SU-DHL-6 (cell line): ENCODE measurements at regions not wholly inside any gene's neighbourhood (a gene's known extent, or its start where the extent isn't known, plus 50 kb on each side); places are given as distances from the start of the nearest gene placed in this dataset.

ENCODE experiments used
- H2AFZ ChIP-seq: fragments of 200-600 bp; sonication (generic); 2 replicates; pipeline ENCODE4 v1.6.1; 2014; ENCODE audit warnings: low read depth, mild to moderate bottlenecking, moderate library complexity, mixed read lengths, antibody characterized with exemption, low read length; ENCODE audit not compliant: severe bottlenecking
- H3F3A ChIP-seq: fragments of 200-600 bp; shearing (Covaris generic); 2 replicates; pipeline ENCODE4 v1.6.0; 2016; ENCODE audit warnings: antibody characterized with exemption, mild to moderate bottlenecking; ENCODE audit not compliant: insufficient read depth
- H3K27ac ChIP-seq: fragments of 200-600 bp; sonication (generic); 2 replicates; pipeline ENCODE4 v1.5.1; 2016; ENCODE audit warnings: low read depth, mild to moderate bottlenecking, low read length, moderate library complexity, mixed read lengths
- H3K27me3 ChIP-seq: fragments of 200-600 bp; sonication (generic), shearing (Covaris generic); 2 replicates; pipeline ENCODE4 v1.6.0; 2014; ENCODE audit warnings: mild to moderate bottlenecking, low read length
- H3K36me3 ChIP-seq: fragments of 200-600 bp; sonication (generic); 2 replicates; pipeline ENCODE4 v1.6.1; 2014; ENCODE audit warnings: mild to moderate bottlenecking, low read length, mixed read lengths
- H3K4me2 ChIP-seq: fragments of 300-600, 200-600 bp; shearing (Covaris generic), sonication (generic); 2 replicates; pipeline ENCODE4 v1.6.0; 2014; ENCODE audit warnings: low read length, low read depth, mild to moderate bottlenecking; ENCODE audit not compliant: poor library complexity, severe bottlenecking
- H3K4me3 ChIP-seq: fragments of 200-600 bp; sonication (generic); 2 replicates; pipeline ENCODE4 v1.5.1; 2014; ENCODE audit warnings: antibody characterized with exemption, low read length, mild to moderate bottlenecking, mixed read lengths; ENCODE audit not compliant: insufficient read depth, poor library complexity, severe bottlenecking
- H3K79me2 ChIP-seq: fragments of 200-600 bp; sonication (generic); 2 replicates; pipeline ENCODE4 v1.6.1; 2014; ENCODE audit warnings: mild to moderate bottlenecking, low read length, moderate library complexity; ENCODE audit not compliant: insufficient read depth
- H3K9ac ChIP-seq: fragments of 200-600 bp; sonication (generic); 2 replicates; pipeline ENCODE4 v1.7.0; 2014; ENCODE audit warnings: mild to moderate bottlenecking, low read length
- H3K9me2 ChIP-seq: fragments of 200-600 bp; sonication (generic); replicated peaks from 2 replicates; pipeline ENCODE4 v1.6.1; 2014; ENCODE audit warnings: low read length; ENCODE audit not compliant: insufficient read depth
- H3K9me3 ChIP-seq: fragments of 200-600 bp; sonication (generic); 2 replicates; pipeline ENCODE4 v1.6.1; 2014; ENCODE audit warnings: low read length, mixed read lengths; ENCODE audit not compliant: insufficient read depth
- H4K20me1 ChIP-seq: fragments of 200-600 bp; sonication (generic); 2 replicates; pipeline ENCODE4 v1.6.1; 2014; ENCODE audit warnings: low read depth, mild to moderate bottlenecking, antibody characterized with exemption, low read length, moderate library complexity, mixed read lengths
- CTCF ChIP-seq: fragments of 200-600 bp; sonication (generic); IDR thresholded peaks from one replicate; pipeline ENCODE4 v1.5.1; 2017; ENCODE audit warnings: antibody characterized with exemption, mild to moderate bottlenecking, low read length, moderate library complexity; ENCODE audit not compliant: insufficient read depth, poor library complexity, severe bottlenecking
- EZH2phosphoT487 ChIP-seq: fragments of 200-600 bp; sonication (generic), shearing (Covaris generic); conservative IDR thresholded peaks from 2 replicates; pipeline ENCODE4 v1.6.1; 2018; ENCODE audit warnings: mild to moderate bottlenecking, antibody characterized with exemption, low read length, moderate library complexity, mixed read lengths

DNA sequence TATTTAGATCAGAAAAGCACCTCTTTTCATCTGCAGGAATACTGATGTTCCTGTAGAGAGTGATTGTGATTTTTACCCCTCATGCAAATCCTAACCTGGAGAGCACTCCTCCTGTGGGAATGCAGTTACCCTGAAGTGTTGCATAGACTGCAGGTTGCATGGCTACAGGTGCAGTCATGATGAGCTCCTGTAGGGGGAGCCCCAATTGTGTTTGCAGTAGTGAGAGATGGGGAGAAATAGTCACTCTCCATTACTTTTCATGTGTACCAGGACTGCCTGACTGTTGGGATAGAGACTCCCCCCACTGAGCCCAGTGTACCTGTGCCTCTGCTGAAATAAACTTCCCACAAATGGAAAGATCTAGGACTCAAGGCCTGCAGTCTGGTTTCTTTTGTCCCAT is 1086.5 kb downstream of the SLC6A15 start:
- Histone ChIP-seq H3K9ac (no peak overlapping the region), H3K27ac (no peak overlapping the region), H3K27me3 (no peaks in the 10 kb centered on the region), H3K4me3 (no peak overlapping the region), H3K36me3 (no peaks in the 10 kb centered on the region), H4K20me1 (no peaks in the 10 kb centered on the region), H3K9me2 (no peaks in the 10 kb centered on the region), H3K4me2 (no peak overlapping the region), H3K9me3 (no peaks in the 10 kb centered on the region), H3F3A (no peaks in the 10 kb centered on the region), H3K79me2 (no peaks in the 10 kb centered on the region), H2AFZ (peak overlapping the region; percentile 91)
- TF ChIP-seq EZH2phosphoT487: no peak
- peak; percentile 72 for TF ChIP-seq CTCF

- Histone ChIP-seq H3K36me3 (no peaks in the 10 kb centered on the region), H3K9me3 (no peaks in the 10 kb centered on the region), H3K27me3 (no peaks in the 10 kb centered on the region), H2AFZ (peak overlapping the region; percentile 58), H3K9me2 (no peaks in the 10 kb centered on the region), H3K9ac (no peak overlapping the region), H4K20me1 (no peaks in the 10 kb centered on the region), H3K4me2 (no peak overlapping the region), H3K79me2 (no peaks in the 10 kb centered on the region), H3F3A (no peaks in the 10 kb centered on the region), H3K27ac (no peak overlapping the region), H3K4me3 (no peak overlapping the region)
- TF ChIP-seq EZH2phosphoT487 (no peak), CTCF (peak; percentile 62)
Observed at GRCh38 chr12:83823386-83824045, 1089.1 kb downstream of the SLC6A15 start.

- Histone ChIP-seq H3K79me2 (no peaks in the 10 kb centered on the region), H3K27ac (no peak overlapping the region), H3K27me3 (no peaks in the 10 kb centered on the region), H3K36me3 (no peaks in the 10 kb centered on the region), H3F3A (no peaks in the 10 kb centered on the region), H3K9me3 (no peaks in the 10 kb centered on the region), H3K4me2 (no peak overlapping the region), H3K9me2 (no peaks in the 10 kb centered on the region), H3K4me3 (no peak overlapping the region), H2AFZ (no peak overlapping the region), H4K20me1 (no peaks in the 10 kb centered on the region), H3K9ac (no peak overlapping the region)
- no peak for TF ChIP-seq CTCF
- no peak for TF ChIP-seq EZH2phosphoT487
Observed at GRCh38 chr12:83821967-83822366, 1090.6 kb downstream of the SLC6A15 start.
